ENCODE measurements at regions not wholly inside any gene's neighbourhood (a gene's known extent, or its start where the extent isn't known, plus 50 kb on each side); places are given as distances from the start of the nearest gene placed in this dataset.

DNA sequence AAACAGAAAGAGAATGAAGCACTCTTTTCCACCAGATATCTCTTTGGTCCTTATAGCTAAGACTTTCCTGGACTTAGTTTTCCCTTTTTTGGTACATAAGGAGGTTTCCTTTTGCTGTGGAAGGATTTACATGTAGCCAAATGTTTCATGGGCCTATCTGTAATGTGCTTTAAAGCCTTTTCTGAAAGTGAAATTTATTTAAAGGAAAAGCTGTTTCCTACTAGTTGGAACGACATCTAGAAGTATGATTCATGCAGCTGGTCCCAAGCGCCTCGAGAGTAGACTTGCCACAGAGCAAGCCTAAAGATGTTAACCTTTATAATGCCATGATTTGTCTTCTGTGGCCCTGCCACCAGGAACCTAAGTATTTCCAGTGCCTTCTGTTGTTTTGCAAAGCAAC is 390.3 kb downstream of the DLEU7 start:
- Histone ChIP-seq H3K4me2 (ENCODE audit: low read depth, low read length, poor library complexity, severe bottlenecking) (no peak overlapping the region), H3K9me3 (ENCODE audit: insufficient read depth, low read length) (no peaks in the 10 kb centered on the region), H3K27ac (ENCODE audit: low read depth, low read length) (no peak overlapping the region), H4K20me1 (ENCODE audit: low read depth, low read length) (no peaks in the 10 kb centered on the region), H3K79me2 (ENCODE audit: insufficient read depth, low read length) (no peaks in the 10 kb centered on the region), H3K4me3 (ENCODE audit: insufficient read depth, low read length, poor library complexity, severe bottlenecking) (no peak overlapping the region), H3K9me2 (replicated peaks; ENCODE audit: insufficient read depth, low read length) (no peaks in the 10 kb centered on the region), H3F3A (ENCODE audit: insufficient read depth) (no peaks in the 10 kb centered on the region), H3K9ac (ENCODE audit: low read length) (no peak overlapping the region), H3K27me3 (ENCODE audit: low read length) (no peaks in the 10 kb centered on the region), H3K36me3 (ENCODE audit: low read length) (no peaks in the 10 kb centered on the region), H2AFZ (ENCODE audit: low read depth, low read length, severe bottlenecking) (no peak overlapping the region)
- TF ChIP-seq EZH2phosphoT487 (conservative IDR thresholded peaks at IDR 0.05; ENCODE audit: low read length), result no peak
- TF ChIP-seq, protein P1, sequence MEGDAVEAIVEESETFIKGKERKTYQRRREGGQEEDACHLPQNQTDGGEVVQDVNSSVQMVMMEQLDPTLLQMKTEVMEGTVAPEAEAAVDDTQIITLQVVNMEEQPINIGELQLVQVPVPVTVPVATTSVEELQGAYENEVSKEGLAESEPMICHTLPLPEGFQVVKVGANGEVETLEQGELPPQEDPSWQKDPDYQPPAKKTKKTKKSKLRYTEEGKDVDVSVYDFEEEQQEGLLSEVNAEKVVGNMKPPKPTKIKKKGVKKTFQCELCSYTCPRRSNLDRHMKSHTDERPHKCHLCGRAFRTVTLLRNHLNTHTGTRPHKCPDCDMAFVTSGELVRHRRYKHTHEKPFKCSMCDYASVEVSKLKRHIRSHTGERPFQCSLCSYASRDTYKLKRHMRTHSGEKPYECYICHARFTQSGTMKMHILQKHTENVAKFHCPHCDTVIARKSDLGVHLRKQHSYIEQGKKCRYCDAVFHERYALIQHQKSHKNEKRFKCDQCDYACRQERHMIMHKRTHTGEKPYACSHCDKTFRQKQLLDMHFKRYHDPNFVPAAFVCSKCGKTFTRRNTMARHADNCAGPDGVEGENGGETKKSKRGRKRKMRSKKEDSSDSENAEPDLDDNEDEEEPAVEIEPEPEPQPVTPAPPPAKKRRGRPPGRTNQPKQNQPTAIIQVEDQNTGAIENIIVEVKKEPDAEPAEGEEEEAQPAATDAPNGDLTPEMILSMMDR (IDR thresholded peaks at IDR 0.05; ENCODE audit: insufficient read depth, low read length, poor library complexity, severe bottlenecking), result no peak

DNA sequence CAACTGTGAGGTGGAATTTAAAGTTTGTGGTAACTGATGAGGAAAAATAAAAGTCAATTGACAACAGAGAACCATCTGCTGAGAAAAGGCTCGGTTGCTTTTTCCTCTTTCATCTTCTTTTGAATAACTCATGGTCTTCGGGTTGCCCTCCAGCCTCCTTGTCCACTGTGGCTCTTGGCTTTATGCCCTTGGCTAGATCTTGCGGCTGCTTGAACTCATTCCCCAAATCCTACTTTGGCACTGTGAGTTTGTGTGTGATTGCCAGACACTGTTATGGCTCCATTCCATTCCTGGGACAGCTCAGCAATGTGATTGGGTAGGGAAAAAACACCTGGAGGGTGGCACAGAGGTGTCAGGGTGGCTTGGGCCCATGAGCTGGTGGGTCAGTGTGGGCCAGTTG is 387.4 kb downstream of the DLEU7 start:
- Histone ChIP-seq H3F3A (ENCODE audit: insufficient read depth) (no peaks in the 10 kb centered on the region), H3K36me3 (ENCODE audit: low read length) (no peaks in the 10 kb centered on the region), H3K79me2 (ENCODE audit: insufficient read depth, low read length) (no peaks in the 10 kb centered on the region), H3K27ac (ENCODE audit: low read depth, low read length) (no peak overlapping the region), H4K20me1 (ENCODE audit: low read depth, low read length) (no peaks in the 10 kb centered on the region), H3K9me3 (ENCODE audit: insufficient read depth, low read length) (no peaks in the 10 kb centered on the region), H3K4me3 (ENCODE audit: insufficient read depth, low read length, poor library complexity, severe bottlenecking) (no peak overlapping the region), H3K4me2 (ENCODE audit: low read depth, low read length, poor library complexity, severe bottlenecking) (no peak overlapping the region), H3K9ac (ENCODE audit: low read length) (no peak overlapping the region), H2AFZ (ENCODE audit: low read depth, low read length, severe bottlenecking) (no peak overlapping the region), H3K9me2 (replicated peaks; ENCODE audit: insufficient read depth, low read length) (no peaks in the 10 kb centered on the region), H3K27me3 (ENCODE audit: low read length) (no peaks in the 10 kb centered on the region)
- TF ChIP-seq EZH2phosphoT487 (conservative IDR thresholded peaks at IDR 0.05; ENCODE audit: low read length), result no peak
- TF ChIP-seq, protein P1 (IDR thresholded peaks at IDR 0.05; ENCODE audit: insufficient read depth, low read length, poor library complexity, severe bottlenecking), result no peak

DNA sequence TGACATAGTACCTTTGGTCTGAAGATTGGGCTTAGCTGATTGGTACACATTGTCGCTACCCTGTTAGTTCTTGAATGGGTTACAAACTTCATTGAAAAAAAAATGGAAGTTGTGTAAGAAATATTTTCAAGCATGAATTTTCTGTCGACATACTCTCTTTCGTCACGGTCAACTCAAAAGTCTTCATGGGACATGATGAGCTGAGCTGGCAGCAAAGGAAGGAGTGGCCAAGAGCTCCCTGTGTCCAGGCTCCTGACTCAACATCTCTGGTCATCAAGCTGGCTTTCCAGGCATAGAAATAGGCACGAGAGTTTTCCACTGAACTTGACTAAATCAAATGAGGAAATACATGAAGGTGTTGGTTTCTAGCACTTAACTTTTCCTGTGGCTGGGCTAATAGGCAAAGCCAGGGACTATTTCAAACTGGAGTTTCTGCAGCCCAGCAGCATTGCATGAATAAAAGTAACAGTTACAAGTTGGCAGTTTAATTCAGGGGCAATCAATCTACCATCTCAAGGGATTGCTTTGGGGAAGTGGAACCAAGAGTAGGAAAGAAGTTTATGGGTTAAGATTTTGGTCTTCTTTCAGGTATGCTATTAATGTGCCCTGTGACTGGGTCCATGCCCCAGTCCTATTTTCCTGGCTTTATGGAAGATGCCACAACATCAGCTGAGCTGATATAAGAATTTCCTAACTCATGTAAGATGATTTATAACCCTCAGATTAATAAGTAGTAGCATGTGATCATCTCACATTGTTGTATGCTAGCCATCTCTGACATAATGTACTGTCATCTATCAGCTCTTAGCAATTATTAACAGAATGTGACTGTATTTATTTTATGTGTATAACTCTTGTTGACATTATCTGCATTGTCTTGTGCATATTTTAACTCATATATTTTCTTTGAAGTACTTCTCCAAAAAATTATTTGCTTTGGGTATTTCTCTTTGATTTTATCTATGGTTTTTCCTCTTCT is 385.8 kb downstream of the DLEU7 start:
- Histone ChIP-seq H2AFZ (ENCODE audit: low read depth, low read length, severe bottlenecking) (no peak overlapping the region), H3F3A (ENCODE audit: insufficient read depth) (no peaks in the 10 kb centered on the region), H3K27ac (ENCODE audit: low read depth, low read length) (no peak overlapping the region), H4K20me1 (ENCODE audit: low read depth, low read length) (no peaks in the 10 kb centered on the region), H3K4me3 (ENCODE audit: insufficient read depth, low read length, poor library complexity, severe bottlenecking) (no peak overlapping the region), H3K9ac (ENCODE audit: low read length) (no peak overlapping the region), H3K4me2 (ENCODE audit: low read depth, low read length, poor library complexity, severe bottlenecking) (no peak overlapping the region), H3K36me3 (ENCODE audit: low read length) (no peaks in the 10 kb centered on the region), H3K27me3 (ENCODE audit: low read length) (no peaks in the 10 kb centered on the region), H3K79me2 (ENCODE audit: insufficient read depth, low read length) (no peaks in the 10 kb centered on the region), H3K9me3 (ENCODE audit: insufficient read depth, low read length) (no peaks in the 10 kb centered on the region), H3K9me2 (replicated peaks; ENCODE audit: insufficient read depth, low read length) (no peaks in the 10 kb centered on the region)
- TF ChIP-seq, protein P1 (IDR thresholded peaks at IDR 0.05; ENCODE audit: insufficient read depth, low read length, poor library complexity, severe bottlenecking), result no peak
- TF ChIP-seq EZH2phosphoT487 (conservative IDR thresholded peaks at IDR 0.05; ENCODE audit: low read length), result no peak

Data from SU-DHL-6 (cell line).